Heart right ventricle (tissue), 16 donors: ENCODE measurements at regions not wholly inside any gene's neighbourhood (a gene's known extent, or its start where the extent isn't known, plus 50 kb on each side); places are given as distances from the start of the nearest gene placed in this dataset.

Experiments used
- ATAC-seq, 8 donors: fragments of 200-7000 bp; cut with Tn5 transposase; one replicate each; pipeline ENCODE4 v1.9.1; 2020; ENCODE audit warnings: mild to moderate bottlenecking in 8 of 8, moderate library complexity in 8 of 8, moderate number of reproducible peaks in 1 of 8
- DNase-seq, 2 donors: peaks; one replicate each; pipeline ENCODE4 v3.0.0-alpha.2; 2020
- H3K27ac ChIP-seq, 10 donors: fragments of 200-600 bp; sonication (generic) in 2 of 10; one replicate each; pipeline versions ENCODE4 v1.5.0 to v1.8.0; 2020 to 2022; ENCODE audit warnings: mild to moderate bottlenecking in 3 of 10
- H3K27me3 ChIP-seq, 7 donors: fragments of 200-600 bp; one replicate each; pipeline ENCODE4 v1.8.0; 2021 to 2022; ENCODE audit warnings: mild to moderate bottlenecking in 2 of 7
- H3K36me3 ChIP-seq, 9 donors: fragments of 200-600 bp; sonication (generic) in 1 of 9; one replicate each; pipeline versions ENCODE4 v1.5.0 to v1.8.0; 2020 to 2022; ENCODE audit warnings: mild to moderate bottlenecking in 2 of 9
- H3K4me1 ChIP-seq, 9 donors: fragments of 200-600 bp; sonication (generic) in 1 of 9; one replicate each; pipeline versions ENCODE4 v1.5.0 to v1.8.0; 2020 to 2022; ENCODE audit warnings: mild to moderate bottlenecking in 4 of 9
- H3K4me3 ChIP-seq, 10 donors: fragments of 200-600 bp; sonication (generic) in 2 of 10; one replicate each; pipeline versions ENCODE4 v1.5.0 to v1.8.0; 2020 to 2022; ENCODE audit warnings: mild to moderate bottlenecking in 7 of 10, moderate library complexity in 2 of 10
- H3K9me3 ChIP-seq, 11 donors: fragments of 200-600 bp in 10 of 11; sonication (generic) in 2 of 11; one replicate each; pipeline versions ENCODE4 v1.5.0 to v1.8.0; 2013 to 2022; ENCODE audit warnings: mild to moderate bottlenecking in 2 of 11, control low read depth in 1 of 11, moderate library complexity in 1 of 11
- WGBS, 2 donors: extraction: QIAGEN DNeasy Blood & Tissue Kit; methylation state at CpG; one replicate each; pipeline ENCODE4 v1.1.7; 2013; ENCODE audit warnings: inconsistent platforms in 1 of 2; 5-methylcytosine and 5-hydroxymethylcytosine counted together
- intact Hi-C, 10 donors: fragments of 100-400 bp; cut with DNase I; formaldehyde crosslinking; loops; one replicate each; pipeline versions ENCODE4 v1.11.1 to v1.14.2; 2022
- TF ChIP-seq, protein P1 (sequence below), 9 donors: fragments of 200-600 bp; sonication (generic) in 2 of 9; IDR thresholded peaks; one replicate each; pipeline versions ENCODE4 v1.5.0 to v1.8.0; 2021 to 2022; ENCODE audit warnings: antibody characterized with exemption in 9 of 9, mild to moderate bottlenecking in 5 of 9, moderate library complexity in 1 of 9
- donor health status: Arrhythmogenic right ventricular cardiomyopathy.
- donor health status: ischemic (EF 13 %, LVEDD 7.1; RV severe dilation, severe dysfunction).
- donor health status: healthy with polysubstance abuse.
- donor health status: DM: no; HTN: yes; CAD: no.
- donor health status: DM: no; HTN: no; CAD: no.
- donor health status: ischemic (EF 25% LVEDD 6.9; RV normal size, moderate dysfunction).
- donor health status: ischemic (EF 25% LVEDD 5.7; RV mildly dilated, moderate dysfunction).
- donor health status: healthy.
- donor health status: DM: yes; HTN: yes; CAD: no.
- donor health status: Ischemic cardiomyopathy.
- donor health status: ischemic (EF 35%, LVEDD 5.7; RV mildly dilated, moderate dysfunction).
- donor health status: nonischemic (EF 11% LVEDD 7.7; RV severe dilation, severe dysfunction).
- donor health status: DM: yes; HTN: yes; CAD: no.
- donor health status: PGD.
- donor health status: ischemic (EF 29% LVEDD 5.4; RV normal size, mild dysfunction).
- donor health status: nonischemic (EF 23%, LVEDD 6.1; RV moderate dilation, normal function).

DNA sequence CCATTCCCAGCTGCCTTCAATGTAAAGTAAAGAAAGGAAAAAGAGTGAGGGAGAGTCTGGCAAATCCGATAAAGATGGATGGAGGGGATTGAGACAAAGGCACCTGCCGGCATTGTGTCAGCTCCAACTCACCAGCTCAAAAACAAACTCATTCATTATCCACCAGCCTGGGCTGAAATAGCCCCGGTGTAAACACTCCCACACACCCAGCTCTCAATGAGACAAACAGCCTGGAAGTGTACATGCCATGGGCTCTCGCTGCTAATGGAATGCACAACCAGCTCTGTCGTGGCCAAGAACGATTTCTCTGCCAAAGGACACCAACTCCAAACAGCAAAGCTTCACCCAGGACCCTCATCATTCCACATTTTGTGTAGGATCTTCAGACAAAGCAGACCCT lies 89.3 kb upstream of the OPCML start:
- intact Hi-C loops = loop anchor here in 3 of 10 donors (5.0 to 10.0 kb wide), 3 partner anchors 201 to 544 kb away; no protein-coding TSS in a partner anchor
- DNase-seq (no peak), ATAC-seq (no peak)
- Histone ChIP-seq H3K4me3 (no peak overlapping the region), H3K4me1 (no peaks in the 10 kb centered on the region), H3K27ac (no peak overlapping the region), H3K27me3 (peaks cover 0 to 17% (median 0%) of the 10 kb centered on the region in 7 donors), H3K9me3 (peaks cover 0 to 14% (median 1%) of the 10 kb centered on the region in 11 donors), H3K36me3 (no peaks in the 10 kb centered on the region)
- 54 to 61% methylated on average over 6 of the region's 6 CpGs for WGBS, 2 donors
- TF ChIP-seq, protein P1, sequence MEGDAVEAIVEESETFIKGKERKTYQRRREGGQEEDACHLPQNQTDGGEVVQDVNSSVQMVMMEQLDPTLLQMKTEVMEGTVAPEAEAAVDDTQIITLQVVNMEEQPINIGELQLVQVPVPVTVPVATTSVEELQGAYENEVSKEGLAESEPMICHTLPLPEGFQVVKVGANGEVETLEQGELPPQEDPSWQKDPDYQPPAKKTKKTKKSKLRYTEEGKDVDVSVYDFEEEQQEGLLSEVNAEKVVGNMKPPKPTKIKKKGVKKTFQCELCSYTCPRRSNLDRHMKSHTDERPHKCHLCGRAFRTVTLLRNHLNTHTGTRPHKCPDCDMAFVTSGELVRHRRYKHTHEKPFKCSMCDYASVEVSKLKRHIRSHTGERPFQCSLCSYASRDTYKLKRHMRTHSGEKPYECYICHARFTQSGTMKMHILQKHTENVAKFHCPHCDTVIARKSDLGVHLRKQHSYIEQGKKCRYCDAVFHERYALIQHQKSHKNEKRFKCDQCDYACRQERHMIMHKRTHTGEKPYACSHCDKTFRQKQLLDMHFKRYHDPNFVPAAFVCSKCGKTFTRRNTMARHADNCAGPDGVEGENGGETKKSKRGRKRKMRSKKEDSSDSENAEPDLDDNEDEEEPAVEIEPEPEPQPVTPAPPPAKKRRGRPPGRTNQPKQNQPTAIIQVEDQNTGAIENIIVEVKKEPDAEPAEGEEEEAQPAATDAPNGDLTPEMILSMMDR (IDR thresholded peaks at IDR 0.05) = no peak

DNA sequence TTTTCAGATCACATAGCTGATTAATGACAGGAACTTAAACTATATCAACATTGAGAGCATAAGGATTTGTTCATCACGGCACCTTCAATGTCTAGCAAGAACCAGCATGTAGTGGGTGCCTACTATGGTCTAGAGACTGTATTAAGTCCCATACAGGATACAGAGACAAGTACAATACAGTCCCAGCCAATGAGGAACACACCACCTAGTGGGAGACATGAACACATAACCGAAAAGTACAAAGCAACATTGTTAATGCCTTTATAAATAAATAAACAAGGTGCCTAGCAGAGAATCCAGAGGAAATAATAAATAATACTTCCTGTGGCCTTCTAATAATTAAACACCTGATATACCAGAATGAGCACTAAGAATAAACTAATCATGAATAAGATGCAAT lies 87.7 kb upstream of the OPCML start:
- TF ChIP-seq, protein P1 (IDR thresholded peaks at IDR 0.05) = peak in 7 of 9 donors; percentile 29 to 54 (median 33)
- intact Hi-C loops = loop anchor here in 3 of 10 donors (5.0 to 10.0 kb wide), 3 partner anchors 202 to 543 kb away; no protein-coding TSS in a partner anchor
- 54% methylated on average over 2 of the region's 2 CpGs for WGBS, 2 donors
- no peak overlapping the region for H3K4me3 ChIP-seq
- peak in 2 of 8 donors; percentile 50 to 59 for ATAC-seq
- H3K4me1 ChIP-seq = no peaks in the 10 kb centered on the region
- H3K9me3 ChIP-seq = peaks cover 0 to 30% (median 15%) of the 10 kb centered on the region in 11 donors
- H3K27ac ChIP-seq = no peak overlapping the region
- peaks cover 0 to 14% (median 0%) of the 10 kb centered on the region in 7 donors for H3K27me3 ChIP-seq
- H3K36me3 ChIP-seq = no peaks in the 10 kb centered on the region
- DNase-seq = no peak

DNA sequence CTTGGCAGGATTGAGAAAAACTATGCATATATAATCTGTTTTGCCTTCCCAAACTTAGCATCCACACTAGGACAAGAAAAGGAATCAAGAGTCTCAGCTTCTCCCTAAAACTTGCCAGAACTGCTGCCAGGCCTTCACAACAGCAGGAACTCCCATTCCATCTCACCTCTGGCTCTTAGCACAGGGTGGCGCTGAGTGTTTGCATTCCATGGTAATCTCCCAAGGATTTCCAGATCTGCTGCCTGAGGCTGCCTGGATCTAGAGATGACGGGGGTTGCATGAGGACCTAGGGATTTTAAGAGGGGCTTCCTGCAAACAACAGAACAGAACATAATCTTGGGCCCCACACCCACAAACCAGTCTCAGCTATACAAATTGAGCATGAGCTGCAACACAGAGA lies 87.1 kb upstream of the OPCML start:
- TF ChIP-seq, protein P1 (IDR thresholded peaks at IDR 0.05) = no peak
- WGBS, 2 donors = 59 to 61% methylated on average over 2 of the region's 2 CpGs
- no peak for DNase-seq
- Histone ChIP-seq H3K36me3 (no peaks in the 10 kb centered on the region), H3K27me3 (peaks cover 0 to 14% (median 0%) of the 10 kb centered on the region in 7 donors), H3K4me1 (no peaks in the 10 kb centered on the region), H3K9me3 (peaks cover 0 to 33% (median 15%) of the 10 kb centered on the region in 11 donors), H3K4me3 (no peak overlapping the region), H3K27ac (no peak overlapping the region)
- no peak for ATAC-seq
- intact Hi-C loops = loop anchor here in 1 of 10 donors (5.0 kb wide), 1 partner anchor 203 kb away; no protein-coding TSS in a partner anchor

- TF ChIP-seq, protein P1 (IDR thresholded peaks at IDR 0.05) = no peak
- WGBS, 2 donors = 88% methylated on average over 9 of the region's 9 CpGs
- no peak for ATAC-seq
- Histone ChIP-seq H3K27me3 (peaks cover 0 to 14% (median 0%) of the 10 kb centered on the region in 7 donors), H3K27ac (no peak overlapping the region), H3K4me3 (no peak overlapping the region), H3K36me3 (no peaks in the 10 kb centered on the region), H3K9me3 (peaks cover 0 to 33% (median 15%) of the 10 kb centered on the region in 11 donors), H3K4me1 (no peaks in the 10 kb centered on the region)
- intact Hi-C loops = loop anchor here in 1 of 10 donors (5.0 kb wide), 1 partner anchor 204 kb away; no protein-coding TSS in a partner anchor
- DNase-seq = no peak
These were observed 86.2 kb upstream of the OPCML start for GRCh38 chr11:133618544-133618943.
